DOHH2 (cell line): ENCODE measurements at regions not wholly inside any gene's neighbourhood (a gene's known extent, or its start where the extent isn't known, plus 50 kb on each side); places are given as distances from the start of the nearest gene placed in this dataset.

Source experiments
- CTCF ChIP-seq: fragments of 200-600 bp; sonication (generic); IDR thresholded peaks from one replicate; pipeline ENCODE4 v1.5.1; 2014; ENCODE audit warnings: antibody characterized with exemption, mild to moderate bottlenecking, low read depth, low read length; ENCODE audit not compliant: poor library complexity, severe bottlenecking
- EZH2phosphoT487 ChIP-seq: fragments of 200-600 bp; sonication (generic); IDR thresholded peaks from 2 replicates; pipeline ENCODE4 v1.6.1; 2017; ENCODE audit warnings: borderline replicate concordance, mild to moderate bottlenecking, antibody characterized with exemption, low read length, moderate library complexity, mixed read lengths

- TF ChIP-seq CTCF: no peak
- no peak for TF ChIP-seq EZH2phosphoT487
These were observed 1582.8 kb downstream of the AACS start for GRCh38 chr12:126648074-126648473.
